Activated CD4-positive, alpha-beta T cell treated with anti-CD3 and anti-CD28 coated beads for 1 hour (primary cell): ENCODE measurements at regions not wholly inside any gene's neighbourhood (a gene's known extent, or its start where the extent isn't known, plus 50 kb on each side); places are given as distances from the start of the nearest gene placed in this dataset.
"Not testable (repeated sequence)": the region's sequence is repeated elsewhere in the genome, so short reads cannot be mapped to it uniquely, and the experiment has no call there.

ENCODE experiments used
- DNase-seq: peaks from one replicate; pipeline ENCODE4 v3.0.0-alpha.2; 2020

- no peak for DNase-seq
Observed at GRCh38 chr3:106029954-106030626, 161.3 kb upstream of the CBLB start.

GRCh38 chr3:106030627-106030963 is 161.8 kb upstream of the CBLB start:
- DNase-seq, result no peak

GRCh38 chr3:106032479-106032878 is 163.7 kb upstream of the CBLB start:
- no peak for DNase-seq

GRCh38 chr3:106033654-106034053 is 164.8 kb upstream of the CBLB start:
- no peak for DNase-seq

- DNase-seq, result no peak
Observed at GRCh38 chr3:106034313-106034712, 165.5 kb upstream of the CBLB start.

DNA sequence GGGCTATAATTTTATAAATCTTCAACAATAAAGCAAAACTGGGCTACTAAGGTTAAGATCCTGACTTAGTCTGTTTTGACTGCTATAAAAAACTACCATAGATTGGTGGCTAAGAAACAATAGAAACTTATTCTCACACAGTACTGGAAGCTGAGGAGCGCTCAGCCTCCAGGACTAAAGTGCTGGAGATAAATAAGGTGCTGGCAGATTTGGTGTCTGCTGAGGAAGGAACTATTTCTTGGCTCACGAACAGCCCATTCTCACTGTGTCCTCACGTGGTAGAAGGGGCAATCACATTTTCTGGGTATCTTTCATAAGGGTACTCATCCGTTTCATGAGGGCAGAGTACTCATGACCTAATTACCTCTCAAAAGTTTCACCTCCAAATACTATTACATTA is 166.8 kb upstream of the CBLB start:
- DNase-seq, result no peak

DNA sequence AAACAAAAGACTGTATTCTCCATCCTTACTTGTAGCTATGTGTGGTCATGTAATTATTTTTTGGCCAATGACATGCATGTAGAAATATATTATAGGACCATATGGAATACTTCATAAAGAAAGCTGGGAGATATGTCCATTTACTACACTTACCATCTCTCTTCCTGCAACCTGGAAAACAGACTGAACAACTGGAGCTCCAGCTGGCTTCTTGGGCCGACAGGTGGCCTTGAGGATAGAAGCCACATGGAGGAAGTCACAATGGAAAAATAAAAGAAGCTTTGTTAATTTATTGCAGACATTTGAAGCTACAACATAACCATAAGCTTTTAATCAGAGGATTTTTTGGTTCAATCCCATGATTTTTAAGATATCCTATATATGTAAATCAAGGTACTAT is 167.9 kb upstream of the CBLB start:
- DNase-seq, result no peak

- no peak for DNase-seq
Observed at GRCh38 chr3:106047221-106047620, 178.4 kb upstream of the CBLB start.

DNA sequence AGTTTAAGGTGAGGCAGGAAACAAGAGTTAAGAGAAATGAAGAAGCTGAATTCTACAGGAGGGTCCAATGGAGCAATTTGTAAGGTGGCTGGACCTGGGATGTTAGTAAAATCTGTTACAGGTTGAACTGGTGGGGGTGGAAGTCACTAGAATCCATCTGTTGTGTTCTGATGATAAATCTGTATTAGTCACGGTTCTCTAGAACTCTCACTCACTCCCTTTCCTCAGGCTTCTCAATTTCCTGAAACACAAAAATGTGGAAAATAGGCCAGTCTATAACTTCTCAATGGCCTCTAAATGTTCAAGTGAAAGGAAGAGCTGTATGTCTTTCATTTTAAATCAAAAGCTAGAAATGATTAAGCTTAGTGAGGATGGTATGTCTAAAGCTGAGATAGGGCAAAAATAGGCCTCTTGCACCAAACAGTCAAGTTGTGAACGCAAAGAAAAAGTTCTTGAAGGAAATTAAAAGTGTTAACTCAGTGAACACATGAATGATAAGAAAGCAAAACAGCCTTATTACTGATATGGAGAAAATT is 180.2 kb upstream of the CBLB start:
- DNase-seq, result no peak

- DNase-seq, result no peak
Observed at GRCh38 chr3:106049821-106050220, 181.0 kb upstream of the CBLB start.

DNA sequence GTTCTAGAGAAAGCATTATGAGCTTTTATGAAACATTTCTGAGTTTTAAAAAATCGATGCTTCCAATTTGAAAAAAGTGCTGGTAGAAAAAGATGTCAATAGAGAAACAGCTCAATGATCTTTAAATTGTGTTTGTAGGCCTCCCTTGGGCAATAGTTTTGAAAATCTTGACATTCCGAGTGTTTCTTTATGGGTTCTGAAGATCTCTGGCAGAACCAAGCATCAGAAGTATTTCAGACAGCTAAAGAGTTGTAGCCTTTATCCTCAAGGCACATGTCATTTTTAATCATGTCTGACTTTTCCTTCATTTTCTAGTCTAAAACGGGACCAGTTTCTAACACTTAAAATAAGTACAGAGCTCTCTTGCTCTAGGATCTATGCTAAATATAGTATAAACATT is 188.1 kb upstream of the CBLB start:
- no peak for DNase-seq

DNA sequence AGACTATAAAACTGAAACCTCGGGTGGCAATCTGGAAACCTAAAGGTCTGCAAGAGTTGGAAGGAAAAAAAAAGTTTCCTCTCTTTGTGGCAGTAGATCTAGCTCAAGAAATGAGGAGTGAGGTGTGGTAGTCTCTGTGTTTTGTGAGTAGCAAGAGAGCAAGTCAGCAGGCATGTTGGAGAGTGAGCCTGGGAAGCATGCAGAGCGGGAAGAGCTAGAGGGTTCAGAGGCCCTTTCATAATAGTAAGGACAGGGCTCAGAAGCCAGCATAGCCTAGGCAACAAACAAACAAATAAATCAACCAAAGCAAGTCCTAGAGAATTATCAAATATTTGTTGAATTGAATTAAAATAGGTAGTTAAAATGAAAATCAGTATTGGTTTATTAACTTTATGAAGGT is 189.7 kb upstream of the CBLB start:
- no peak for DNase-seq

- DNase-seq, result no peak
Observed at GRCh38 chr3:106059953-106060517, 191.2 kb upstream of the CBLB start.

GRCh38 chr3:106063909-106064308 is 195.1 kb upstream of the CBLB start:
- no peak for DNase-seq

DNA sequence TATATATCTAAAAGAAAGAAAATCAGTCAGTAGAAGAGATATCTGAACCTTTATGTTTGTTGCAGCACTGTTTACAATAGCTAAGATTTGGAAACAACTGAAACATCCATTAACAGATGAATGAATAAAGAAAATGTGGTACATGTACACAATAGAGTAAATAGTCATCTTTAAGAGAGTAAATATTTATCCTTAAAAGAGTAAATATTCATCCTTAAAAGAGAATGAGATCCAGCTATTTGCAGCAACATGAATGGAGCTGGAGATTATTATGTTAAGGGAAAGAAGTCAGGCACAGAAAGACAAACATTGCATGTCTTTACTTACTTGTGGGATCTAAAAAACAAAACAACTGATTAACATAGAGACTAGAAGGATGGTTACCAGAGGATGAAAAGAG is 197.0 kb upstream of the CBLB start:
- no peak for DNase-seq

DNA sequence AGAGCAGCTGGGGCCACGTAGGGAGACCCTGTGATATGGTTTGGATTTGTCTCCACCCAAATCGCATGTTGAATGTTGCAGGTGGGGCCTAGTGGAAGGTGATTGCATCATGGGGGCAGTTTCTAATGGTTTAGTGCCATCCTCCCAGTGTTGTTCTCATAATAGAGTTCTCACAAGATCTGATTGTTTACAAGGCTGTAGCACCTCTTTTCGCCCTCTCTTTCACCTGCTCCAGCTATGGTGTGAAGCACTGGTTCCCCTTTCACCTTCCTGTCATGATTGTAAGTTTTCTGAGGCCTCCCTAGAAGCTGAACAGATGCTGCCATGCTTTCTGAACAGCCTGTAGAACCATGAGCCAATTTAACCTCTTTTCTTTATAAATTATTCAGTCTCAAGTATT is 198.9 kb upstream of the CBLB start:
- no peak for DNase-seq

DNA sequence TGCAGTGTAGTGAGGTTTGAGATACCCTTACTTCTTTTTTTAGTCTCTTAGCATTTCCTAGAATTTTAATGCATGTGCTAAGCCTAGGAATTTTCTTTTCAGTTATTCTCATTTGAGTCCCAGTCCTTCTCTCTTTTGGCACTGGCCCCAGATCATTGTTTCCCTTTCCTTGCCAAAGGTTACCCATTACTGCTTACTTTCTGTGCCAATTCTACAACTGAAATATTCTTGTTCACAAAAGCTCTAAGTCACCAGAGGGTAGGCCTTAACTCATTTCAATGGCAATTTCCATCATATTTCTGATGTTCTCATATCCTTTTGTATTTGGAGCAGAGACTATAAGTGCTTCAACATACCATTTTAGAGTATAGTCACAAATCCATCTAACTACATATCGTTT is 199.6 kb upstream of the CBLB start:
- DNase-seq, result no peak

DNA sequence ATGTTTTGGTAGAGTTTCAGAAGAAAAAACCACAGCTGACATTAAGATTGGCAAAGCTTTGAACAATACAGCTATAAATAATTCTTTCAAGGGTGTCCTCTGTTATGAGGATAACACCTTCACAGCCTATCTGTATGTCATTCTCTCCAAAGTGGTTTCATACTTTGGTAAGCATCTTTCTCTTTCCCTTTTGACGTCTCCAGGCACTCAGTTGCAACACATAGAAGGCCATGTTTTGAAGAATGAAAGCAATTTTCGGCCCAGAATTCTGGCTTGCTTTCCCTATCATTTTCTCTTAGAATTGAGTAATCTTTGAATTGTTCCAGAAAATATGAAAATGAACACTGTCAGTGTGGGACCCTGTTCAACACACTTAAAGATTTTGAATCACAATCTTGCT is 200.0 kb upstream of the CBLB start:
- DNase-seq, result no peak

DNA sequence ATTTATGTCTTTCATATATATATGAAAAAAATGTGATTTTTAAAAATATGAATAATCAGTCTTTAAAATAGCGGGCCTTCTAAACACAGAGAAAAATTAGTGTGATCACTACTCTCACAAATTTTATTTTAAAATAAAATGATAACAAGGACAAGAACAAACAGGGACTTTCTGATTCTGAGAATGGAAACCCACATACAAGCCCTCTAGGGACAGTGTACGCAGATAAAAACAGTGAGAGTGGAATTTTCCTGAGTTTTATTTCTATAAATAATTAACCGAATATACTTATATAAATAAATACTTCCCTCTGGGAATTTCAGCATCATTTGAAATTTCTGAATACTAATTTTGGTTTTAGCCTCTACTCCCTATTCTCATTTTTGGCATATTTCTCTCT is 201.4 kb upstream of the CBLB start:
- DNase-seq, result no peak

GRCh38 chr3:106071306-106071705 is 202.5 kb upstream of the CBLB start:
- no peak for DNase-seq

- DNase-seq, result not testable (repeated sequence)
Observed at GRCh38 chr3:106072596-106072995, 203.8 kb upstream of the CBLB start.

DNA sequence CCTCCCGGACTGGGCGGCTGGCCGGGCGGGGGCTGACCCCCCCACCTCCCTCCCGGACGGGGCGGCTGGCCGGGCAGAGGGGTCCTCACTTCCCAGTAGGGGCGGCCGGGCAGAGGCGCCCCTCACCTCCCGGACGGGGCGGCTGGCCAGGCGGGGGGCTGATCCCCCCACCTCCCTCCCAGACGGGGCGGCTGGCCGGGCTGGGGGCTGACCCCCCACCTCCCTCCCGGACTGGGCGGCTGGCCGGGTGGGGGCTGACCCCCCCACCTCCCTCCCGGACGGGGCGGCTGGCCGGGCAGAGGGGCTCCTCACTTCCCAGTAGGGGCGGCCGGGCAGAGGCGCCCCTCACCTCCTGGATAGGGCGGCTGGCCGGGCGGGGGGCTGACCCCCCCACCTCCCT is 205.0 kb upstream of the CBLB start:
- not testable (repeated sequence) for DNase-seq

DNA sequence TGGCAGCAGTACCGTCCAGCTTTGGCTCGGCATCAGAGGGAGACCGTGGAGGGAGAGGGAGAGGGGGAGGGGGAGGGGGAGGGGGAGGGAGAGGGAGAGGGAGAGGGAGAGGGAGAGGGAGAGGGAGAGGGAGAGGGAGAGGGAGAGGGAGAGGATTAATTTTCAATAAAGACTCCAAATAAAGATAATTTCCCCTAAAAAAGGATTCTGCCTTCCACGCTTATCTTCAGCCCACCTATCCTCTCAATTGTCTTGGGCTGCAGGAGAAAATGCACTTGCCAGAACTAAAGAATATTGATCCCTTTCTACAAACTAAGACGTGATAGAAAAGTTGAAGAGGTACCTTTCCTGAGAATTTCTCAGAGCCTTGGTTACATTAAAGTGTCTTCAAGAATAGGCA is 206.9 kb upstream of the CBLB start:
- not testable (repeated sequence) for DNase-seq

- DNase-seq, result no peak
Observed at GRCh38 chr3:106078635-106079034, 209.8 kb upstream of the CBLB start.

DNA sequence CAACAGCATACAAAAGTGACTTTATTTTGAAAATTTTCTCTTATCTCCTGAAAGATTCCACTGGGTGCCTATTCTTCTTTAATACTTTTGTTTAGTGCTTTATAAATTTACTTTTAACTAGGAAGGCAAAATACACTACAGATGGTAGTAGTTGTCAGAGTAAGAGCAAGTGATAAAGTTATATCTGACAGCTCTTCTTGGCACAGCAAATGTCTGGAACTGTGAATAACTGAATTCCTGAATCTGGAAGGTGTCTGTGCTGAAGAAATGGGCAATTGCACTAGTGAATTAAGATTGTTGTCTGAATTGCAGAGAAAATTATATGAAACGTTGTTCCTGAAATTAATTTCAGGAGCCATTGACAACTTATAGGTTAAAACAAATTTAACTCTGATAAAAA is 213.8 kb upstream of the CBLB start:
- DNase-seq, result no peak
